Erythroblast (primary cell): ENCODE measurements at regions not wholly inside any gene's neighbourhood (a gene's known extent, or its start where the extent isn't known, plus 50 kb on each side); places are given as distances from the start of the nearest gene placed in this dataset.

ENCODE experiments used
- GATA1 ChIP-seq: IDR thresholded peaks from 2 replicates; pipeline ENCODE4 v1.6.1; 2011; ENCODE audit warnings: low read depth, mild to moderate bottlenecking, control low read depth, low read length, moderate library complexity
- POLR2A ChIP-seq: IDR thresholded peaks from 2 replicates; pipeline ENCODE4 v1.6.1; 2011; ENCODE audit warnings: mild to moderate bottlenecking, low read length

- no peak for TF ChIP-seq POLR2A
- no peak for TF ChIP-seq GATA1
These were observed 172.8 kb downstream of the ERCC6L2 start for GRCh38 chr9:96048104-96048955.
